Astrocyte (in vitro differentiated cells and primary cell): ENCODE measurements at regions not wholly inside any gene's neighbourhood (a gene's known extent, or its start where the extent isn't known, plus 50 kb on each side); places are given as distances from the start of the nearest gene placed in this dataset.

ENCODE experiments used
- EZH2 ChIP-seq: IDR thresholded peaks from 2 replicates; pipeline ENCODE4 v1.6.1; 2012; ENCODE audit warnings: mild to moderate bottlenecking, low read length, inconsistent platforms; ENCODE audit not compliant: insufficient read depth
- TF ChIP-seq, protein P1 (sequence below): IDR thresholded peaks from 2 replicates; pipeline ENCODE4 v1.5.1; 2011; ENCODE audit warnings: low read depth, mild to moderate bottlenecking, inconsistent platforms, low read length, moderate library complexity; ENCODE audit not compliant: insufficient read depth

GRCh38 chr1:245099401-245099800 lies 55.4 kb upstream of the KIF26B start:
- TF ChIP-seq, protein P1, sequence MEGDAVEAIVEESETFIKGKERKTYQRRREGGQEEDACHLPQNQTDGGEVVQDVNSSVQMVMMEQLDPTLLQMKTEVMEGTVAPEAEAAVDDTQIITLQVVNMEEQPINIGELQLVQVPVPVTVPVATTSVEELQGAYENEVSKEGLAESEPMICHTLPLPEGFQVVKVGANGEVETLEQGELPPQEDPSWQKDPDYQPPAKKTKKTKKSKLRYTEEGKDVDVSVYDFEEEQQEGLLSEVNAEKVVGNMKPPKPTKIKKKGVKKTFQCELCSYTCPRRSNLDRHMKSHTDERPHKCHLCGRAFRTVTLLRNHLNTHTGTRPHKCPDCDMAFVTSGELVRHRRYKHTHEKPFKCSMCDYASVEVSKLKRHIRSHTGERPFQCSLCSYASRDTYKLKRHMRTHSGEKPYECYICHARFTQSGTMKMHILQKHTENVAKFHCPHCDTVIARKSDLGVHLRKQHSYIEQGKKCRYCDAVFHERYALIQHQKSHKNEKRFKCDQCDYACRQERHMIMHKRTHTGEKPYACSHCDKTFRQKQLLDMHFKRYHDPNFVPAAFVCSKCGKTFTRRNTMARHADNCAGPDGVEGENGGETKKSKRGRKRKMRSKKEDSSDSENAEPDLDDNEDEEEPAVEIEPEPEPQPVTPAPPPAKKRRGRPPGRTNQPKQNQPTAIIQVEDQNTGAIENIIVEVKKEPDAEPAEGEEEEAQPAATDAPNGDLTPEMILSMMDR, result no peak
- no peak for TF ChIP-seq EZH2
